ENCODE measurements at regions not wholly inside any gene's neighbourhood (a gene's known extent, or its start where the extent isn't known, plus 50 kb on each side); places are given as distances from the start of the nearest gene placed in this dataset.
"Not testable (repeated sequence)": the region's sequence is repeated elsewhere in the genome, so short reads cannot be mapped to it uniquely, and the experiment has no call there.

GRCh38 chr6:153984811-153985210, 54.2 kb upstream of the OPRM1 start:
- no peak for DNase-seq

GRCh38 chr6:153980171-153980570, 58.9 kb upstream of the OPRM1 start:
- DNase-seq = no peak

DNA sequence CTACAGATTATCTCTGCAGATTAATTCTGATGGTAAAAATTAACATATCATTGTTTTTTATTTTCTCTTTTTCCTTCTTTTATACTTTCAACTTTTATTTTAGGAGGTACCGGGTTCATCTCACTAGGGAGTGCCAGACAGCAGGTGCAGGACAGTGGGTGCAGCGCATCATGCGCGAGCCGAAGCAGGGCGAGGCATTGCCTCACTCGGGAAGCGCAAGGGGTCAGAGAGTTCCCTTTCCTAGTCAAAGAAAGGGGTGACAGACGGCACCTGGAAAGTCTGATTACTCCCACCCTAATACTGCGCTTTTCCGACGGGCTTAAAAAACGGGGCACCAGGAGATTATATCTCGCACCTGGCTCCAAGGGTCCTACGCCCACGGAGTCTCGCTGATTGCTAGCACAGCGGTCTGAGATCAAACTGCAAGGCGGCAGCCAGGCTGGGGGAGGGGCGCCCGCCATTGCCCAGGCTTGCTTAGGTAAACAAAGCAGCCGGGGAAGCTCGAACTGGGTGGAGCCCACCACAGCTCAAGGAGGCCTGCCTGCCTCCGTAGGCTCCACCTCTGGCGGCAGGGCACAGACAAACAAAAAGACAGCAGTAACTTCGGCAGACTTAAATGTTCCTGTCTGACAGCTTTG, 60.0 kb upstream of the OPRM1 start:
- DNase-seq = not testable (repeated sequence)

DNA sequence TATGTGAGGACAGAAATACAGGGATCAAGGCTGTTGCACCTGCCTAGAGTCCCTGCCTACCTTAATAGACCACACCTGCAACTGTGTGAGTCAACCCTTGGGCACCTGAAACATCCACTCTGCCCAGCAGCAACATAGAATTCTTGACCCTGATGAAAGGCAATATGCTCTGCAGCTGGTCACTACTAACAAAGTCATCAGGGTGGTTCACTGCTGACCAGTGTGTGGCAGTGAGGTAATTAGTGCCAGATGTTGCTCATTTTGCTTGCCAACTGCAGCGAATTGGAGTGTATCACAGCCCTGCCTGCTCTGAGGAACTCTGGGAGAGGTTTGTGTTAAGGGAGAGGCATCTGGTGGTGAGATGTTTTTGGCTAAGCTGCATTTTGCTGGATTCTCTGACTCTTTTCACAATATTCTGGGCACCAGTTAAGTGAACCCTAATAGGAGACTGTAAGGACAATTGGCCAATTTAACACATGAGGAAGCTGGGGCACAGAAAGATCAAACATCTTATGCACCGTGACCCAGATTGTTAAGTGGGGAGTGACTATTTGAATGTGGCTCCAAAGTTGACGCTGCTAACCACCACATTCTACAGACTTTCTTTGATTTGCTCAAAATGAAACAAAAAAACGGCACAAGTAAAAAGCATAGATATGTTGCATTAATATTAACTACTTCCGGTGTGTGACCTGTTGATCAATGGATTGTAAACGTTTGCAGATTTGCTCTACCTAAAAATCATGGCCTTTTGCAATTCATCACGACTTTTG, 61.9 kb upstream of the OPRM1 start:
- DNase-seq = no peak

DNA sequence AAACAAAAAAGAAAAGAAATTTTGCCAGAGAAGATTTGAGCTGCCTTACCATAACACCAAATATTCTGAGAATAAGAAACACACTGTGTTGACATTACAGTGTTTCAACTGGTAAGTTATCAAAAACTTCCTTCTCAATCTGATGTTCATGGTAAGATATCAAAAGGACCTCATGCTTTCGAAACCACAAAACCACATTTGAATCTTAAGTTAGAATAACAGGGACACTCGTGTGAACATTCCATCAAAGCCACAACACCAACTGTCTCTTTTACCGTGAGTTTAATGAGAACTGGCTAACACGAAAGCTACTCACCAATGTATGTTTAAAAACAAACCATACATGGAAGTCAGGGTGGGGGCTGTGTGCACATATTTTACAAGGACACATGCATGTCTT, 73.0 kb upstream of the OPRM1 start:
- no peak for DNase-seq

- no peak for DNase-seq
These were observed 75.7 kb upstream of the OPRM1 start for GRCh38 chr6:153963352-153963751.

DNA sequence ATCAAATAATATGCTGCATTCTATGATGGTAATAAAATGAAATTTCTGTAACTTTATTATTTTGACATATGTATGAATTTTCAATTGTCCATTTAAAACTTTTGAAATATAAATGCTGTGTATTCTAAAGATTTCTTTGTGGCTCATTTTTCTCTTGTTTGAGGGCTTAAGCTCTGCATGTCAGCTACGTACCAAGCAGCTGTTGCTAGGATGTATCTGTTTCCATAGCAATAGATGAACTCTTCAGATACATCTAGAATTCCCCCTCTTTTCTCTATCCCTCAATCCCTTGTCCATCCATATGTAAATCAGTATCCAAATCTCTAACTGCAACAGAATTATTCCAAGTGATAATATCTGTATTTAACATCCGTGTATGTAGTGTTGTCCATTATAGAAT, 76.5 kb upstream of the OPRM1 start:
- no peak for DNase-seq

- no peak for DNase-seq
These were observed 78.3 kb upstream of the OPRM1 start for GRCh38 chr6:153960741-153961140.

- no peak for DNase-seq
These were observed 78.8 kb upstream of the OPRM1 start for GRCh38 chr6:153960281-153960680.

- no peak for DNase-seq
These were observed 79.8 kb upstream of the OPRM1 start for GRCh38 chr6:153959276-153959675.

GRCh38 chr6:153958860-153959259, 80.2 kb upstream of the OPRM1 start:
- no peak for DNase-seq

DNA sequence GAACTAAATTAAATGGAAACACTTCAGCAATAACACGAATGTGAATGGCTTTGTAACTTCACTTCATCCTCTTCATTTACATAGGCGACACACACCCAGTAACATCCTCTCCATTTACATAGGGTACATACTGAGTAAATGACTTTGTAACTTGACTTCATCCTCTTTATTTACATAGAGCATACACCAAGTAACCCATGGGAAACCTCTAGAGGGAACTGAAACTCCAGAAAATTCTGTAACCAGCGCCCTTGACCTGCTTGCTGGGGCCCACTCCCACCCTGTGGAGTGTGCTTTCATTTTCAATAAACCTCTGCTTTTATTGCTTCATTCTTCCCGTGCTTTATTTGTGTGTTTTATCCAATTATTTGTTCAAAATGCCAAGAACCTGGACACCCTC, 81.6 kb upstream of the OPRM1 start:
- no peak for DNase-seq

GRCh38 chr6:153956808-153957207, 82.2 kb upstream of the OPRM1 start:
- DNase-seq = no peak

- DNase-seq = no peak
These were observed 89.4 kb upstream of the OPRM1 start for GRCh38 chr6:153949616-153950015.

DNA sequence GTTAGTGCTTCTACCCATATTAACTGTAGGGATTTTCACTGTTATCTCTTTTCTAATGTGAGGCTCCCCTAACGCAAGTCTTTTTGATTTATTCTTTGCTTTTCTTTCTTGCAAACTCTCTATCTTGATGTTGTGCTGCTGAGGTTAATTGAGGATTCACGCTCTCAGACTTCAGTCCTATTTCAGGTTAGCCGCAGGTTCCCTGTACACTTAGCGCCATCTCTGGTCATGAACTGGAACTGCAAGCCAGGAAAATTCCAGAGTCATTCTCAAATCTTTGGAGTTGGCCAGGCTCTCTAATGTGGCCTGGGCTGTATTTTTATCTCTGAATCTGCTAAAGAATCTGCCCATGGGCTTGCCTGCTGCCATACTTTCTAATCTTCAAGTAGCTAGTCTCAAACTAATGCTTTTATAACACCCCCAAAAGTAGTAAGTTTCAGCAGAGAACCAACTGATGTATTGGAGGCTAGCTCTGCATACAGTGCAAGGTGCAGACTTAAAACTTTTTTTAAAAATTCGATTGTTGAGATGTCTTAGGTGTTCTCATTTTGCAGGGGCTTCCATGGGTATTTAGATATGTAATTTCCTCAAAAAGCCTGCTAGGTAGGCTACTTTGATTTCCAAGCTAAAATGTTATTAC, 91.1 kb upstream of the OPRM1 start:
- DNase-seq = no peak

DNA sequence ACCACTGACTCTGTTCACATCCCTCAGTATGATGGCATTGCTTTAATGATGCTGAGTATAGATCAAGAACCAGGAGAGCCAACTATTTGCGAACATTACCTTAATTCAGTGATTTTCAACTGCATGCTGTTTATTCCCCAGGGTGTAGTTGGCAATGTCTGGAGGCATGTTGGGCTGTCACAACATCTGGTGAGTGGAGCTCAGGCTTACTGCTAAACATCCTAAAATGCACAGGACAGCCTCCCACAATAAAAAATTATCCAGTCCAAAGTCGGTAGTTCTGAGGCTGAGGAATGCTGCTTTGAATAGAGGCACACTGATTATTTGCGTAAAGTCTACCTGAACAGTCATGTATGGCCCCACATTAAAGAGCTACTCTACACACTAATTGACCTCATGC, 94.8 kb upstream of the OPRM1 start:
- no peak for DNase-seq

DNA sequence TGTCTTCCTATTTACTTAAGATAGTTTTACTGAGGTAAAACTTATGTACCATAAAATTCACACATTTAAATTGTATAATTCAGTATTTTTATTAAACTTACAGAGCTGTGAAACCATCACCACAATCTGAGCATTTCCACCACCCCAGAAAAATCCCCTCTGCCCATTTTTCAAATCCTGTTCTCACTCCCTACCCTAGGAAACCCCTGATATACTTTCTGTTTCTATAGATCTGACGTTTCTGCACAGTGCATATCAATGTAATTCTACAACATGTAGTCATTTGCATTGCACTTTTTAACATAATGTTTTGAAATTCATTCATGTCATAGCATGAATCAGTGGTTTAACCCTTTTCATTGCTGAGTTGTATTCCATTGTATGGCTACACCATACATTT, 96.7 kb upstream of the OPRM1 start:
- DNase-seq = no peak

DNA sequence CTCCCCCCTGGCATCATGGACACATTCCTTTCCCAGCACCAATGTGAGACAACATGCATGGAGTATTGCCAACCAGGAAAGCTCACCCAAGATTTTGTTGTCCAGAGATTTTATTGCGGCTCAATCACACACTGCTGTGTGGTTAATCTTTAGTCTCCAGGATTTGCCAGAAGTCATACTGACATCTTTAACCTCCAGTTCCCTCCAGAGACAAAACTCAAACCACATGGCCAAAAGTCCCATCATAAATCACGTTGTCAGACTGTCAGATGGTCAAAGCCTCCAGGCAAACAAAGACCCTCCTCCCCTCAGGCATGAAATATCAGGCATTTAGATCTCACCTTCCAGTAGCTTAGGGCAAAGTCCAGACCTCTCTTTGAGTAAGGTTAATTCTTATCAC, 97.3 kb upstream of the OPRM1 start:
- no peak for DNase-seq

GRCh38 chr6:153938876-153939275, 100.2 kb upstream of the OPRM1 start:
- DNase-seq = no peak

- no peak for DNase-seq
These were observed 107.6 kb upstream of the OPRM1 start for GRCh38 chr6:153931431-153931830.

GRCh38 chr6:153927867-153928266, 111.2 kb upstream of the OPRM1 start:
- DNase-seq = no peak

DNA sequence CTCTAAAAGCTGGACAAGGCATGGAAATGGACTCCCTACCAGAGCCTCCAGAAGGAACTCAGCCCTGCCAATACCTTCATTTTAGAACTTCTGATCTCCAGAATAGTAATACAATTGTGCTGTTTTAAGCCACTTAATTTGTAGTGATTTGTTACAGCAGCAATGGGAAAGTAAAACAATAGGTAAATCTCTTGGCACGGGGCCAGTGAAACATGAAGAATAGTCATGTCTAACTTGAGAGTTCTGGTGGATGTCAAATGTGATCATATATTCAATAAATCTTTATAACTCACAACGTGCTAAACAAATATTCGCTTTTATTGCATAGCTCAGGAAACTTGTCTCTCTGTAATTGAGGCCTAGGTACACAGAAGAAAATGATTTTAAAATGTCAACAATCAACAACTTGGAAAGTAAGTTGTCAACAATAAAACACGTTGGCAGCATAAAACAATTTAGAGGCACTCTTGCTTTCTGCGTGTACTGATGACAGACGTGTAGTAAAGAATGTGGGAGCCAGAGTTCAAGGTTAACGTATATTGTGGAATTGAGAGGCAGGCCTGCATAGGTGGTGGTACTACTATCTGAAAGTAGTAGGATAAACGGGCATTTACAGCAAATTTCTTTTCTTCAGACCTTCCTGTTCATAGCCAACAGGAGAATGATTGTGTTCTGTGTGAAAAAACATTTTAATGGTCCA, 140.5 kb upstream of the OPRM1 start:
- no peak for DNase-seq

DNA sequence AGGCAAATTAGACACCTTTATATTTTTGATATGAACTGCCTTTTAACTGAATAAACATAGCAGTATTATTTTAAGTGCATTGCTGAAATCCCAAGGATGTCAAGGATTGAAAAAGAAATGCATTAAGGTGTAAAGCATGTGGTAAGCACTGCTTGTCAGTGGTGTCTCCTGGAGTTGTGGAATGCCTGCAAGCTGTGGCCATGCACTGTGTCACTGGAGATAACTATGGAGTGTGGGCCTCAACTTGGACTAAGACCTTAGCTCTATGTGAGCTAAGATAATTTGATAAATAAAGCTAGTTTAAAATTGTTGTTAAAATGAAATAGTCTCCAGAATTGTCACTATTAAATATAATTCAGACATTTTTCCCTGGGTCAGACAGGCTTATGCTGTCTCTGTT, 156.6 kb upstream of the OPRM1 start:
- no peak for DNase-seq

- no peak for DNase-seq
These were observed 165.5 kb upstream of the OPRM1 start for GRCh38 chr6:153873541-153873940.

All from NCI-H2107 (cell line).